ENCODE measurements at regions not wholly inside any gene's neighbourhood (a gene's known extent, or its start where the extent isn't known, plus 50 kb on each side); places are given as distances from the start of the nearest gene placed in this dataset.

GRCh38 chr5:68681929-68682328, 411.9 kb upstream of the SLC30A5 start (continued):
- TF ChIP-seq, protein P1, sequence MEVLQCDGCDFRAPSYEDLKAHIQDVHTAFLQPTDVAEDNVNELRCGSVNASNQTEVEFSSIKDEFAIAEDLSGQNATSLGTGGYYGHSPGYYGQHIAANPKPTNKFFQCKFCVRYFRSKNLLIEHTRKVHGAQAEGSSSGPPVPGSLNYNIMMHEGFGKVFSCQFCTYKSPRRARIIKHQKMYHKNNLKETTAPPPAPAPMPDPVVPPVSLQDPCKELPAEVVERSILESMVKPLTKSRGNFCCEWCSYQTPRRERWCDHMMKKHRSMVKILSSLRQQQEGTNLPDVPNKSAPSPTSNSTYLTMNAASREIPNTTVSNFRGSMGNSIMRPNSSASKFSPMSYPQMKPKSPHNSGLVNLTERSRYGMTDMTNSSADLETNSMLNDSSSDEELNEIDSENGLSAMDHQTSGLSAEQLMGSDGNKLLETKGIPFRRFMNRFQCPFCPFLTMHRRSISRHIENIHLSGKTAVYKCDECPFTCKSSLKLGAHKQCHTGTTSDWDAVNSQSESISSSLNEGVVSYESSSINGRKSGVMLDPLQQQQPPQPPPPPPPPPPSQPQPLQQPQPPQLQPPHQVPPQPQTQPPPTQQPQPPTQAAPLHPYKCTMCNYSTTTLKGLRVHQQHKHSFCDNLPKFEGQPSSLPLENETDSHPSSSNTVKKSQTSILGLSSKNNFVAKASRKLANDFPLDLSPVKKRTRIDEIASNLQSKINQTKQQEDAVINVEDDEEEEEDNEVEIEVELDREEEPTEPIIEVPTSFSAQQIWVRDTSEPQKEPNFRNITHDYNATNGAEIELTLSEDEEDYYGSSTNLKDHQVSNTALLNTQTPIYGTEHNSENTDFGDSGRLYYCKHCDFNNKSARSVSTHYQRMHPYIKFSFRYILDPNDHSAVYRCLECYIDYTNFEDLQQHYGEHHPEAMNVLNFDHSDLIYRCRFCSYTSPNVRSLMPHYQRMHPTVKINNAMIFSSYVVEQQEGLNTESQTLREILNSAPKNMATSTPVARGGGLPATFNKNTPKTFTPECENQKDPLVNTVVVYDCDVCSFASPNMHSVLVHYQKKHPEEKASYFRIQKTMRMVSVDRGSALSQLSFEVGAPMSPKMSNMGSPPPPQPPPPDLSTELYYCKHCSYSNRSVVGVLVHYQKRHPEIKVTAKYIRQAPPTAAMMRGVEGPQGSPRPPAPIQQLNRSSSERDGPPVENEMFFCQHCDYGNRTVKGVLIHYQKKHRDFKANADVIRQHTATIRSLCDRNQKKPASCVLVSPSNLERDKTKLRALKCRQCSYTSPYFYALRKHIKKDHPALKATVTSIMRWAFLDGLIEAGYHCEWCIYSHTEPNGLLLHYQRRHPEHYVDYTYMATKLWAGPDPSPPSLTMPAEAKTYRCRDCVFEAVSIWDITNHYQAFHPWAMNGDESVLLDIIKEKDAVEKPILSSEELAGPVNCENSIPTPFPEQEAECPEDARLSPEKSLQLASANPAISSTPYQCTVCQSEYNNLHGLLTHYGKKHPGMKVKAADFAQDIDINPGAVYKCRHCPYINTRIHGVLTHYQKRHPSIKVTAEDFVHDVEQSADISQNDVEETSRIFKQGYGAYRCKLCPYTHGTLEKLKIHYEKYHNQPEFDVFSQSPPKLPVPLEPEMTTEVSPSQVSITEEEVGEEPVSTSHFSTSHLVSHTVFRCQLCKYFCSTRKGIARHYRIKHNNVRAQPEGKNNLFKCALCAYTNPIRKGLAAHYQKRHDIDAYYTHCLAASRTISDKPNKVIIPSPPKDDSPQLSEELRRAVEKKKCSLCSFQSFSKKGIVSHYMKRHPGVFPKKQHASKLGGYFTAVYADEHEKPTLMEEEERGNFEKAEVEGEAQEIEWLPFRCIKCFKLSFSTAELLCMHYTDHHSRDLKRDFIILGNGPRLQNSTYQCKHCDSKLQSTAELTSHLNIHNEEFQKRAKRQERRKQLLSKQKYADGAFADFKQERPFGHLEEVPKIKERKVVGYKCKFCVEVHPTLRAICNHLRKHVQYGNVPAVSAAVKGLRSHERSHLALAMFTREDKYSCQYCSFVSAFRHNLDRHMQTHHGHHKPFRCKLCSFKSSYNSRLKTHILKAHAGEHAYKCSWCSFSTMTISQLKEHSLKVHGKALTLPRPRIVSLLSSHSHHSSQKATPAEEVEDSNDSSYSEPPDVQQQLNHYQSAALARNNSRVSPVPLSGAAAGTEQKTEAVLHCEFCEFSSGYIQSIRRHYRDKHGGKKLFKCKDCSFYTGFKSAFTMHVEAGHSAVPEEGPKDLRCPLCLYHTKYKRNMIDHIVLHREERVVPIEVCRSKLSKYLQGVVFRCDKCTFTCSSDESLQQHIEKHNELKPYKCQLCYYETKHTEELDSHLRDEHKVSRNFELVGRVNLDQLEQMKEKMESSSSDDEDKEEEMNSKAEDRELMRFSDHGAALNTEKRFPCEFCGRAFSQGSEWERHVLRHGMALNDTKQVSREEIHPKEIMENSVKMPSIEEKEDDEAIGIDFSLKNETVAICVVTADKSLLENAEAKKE (CRISPR knock-in tag; IDR thresholded peaks at IDR 0.05): no peak
- TF ChIP-seq, protein P2, sequence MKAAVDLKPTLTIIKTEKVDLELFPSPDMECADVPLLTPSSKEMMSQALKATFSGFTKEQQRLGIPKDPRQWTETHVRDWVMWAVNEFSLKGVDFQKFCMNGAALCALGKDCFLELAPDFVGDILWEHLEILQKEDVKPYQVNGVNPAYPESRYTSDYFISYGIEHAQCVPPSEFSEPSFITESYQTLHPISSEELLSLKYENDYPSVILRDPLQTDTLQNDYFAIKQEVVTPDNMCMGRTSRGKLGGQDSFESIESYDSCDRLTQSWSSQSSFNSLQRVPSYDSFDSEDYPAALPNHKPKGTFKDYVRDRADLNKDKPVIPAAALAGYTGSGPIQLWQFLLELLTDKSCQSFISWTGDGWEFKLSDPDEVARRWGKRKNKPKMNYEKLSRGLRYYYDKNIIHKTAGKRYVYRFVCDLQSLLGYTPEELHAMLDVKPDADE (IDR thresholded peaks at IDR 0.05): no peak

GRCh38 chr5:68682400-68683160, 411.2 kb upstream of the SLC30A5 start:
- peak overlapping the region; percentile 68; the same call in 1 of the 2 replicates for H3K27ac Mint-ChIP-seq
- Histone ChIP-seq H4K20me1 (replicated peaks; ENCODE audit: insufficient read depth) (no peaks in the 10 kb centered on the region), H3F3A (replicated peaks; ENCODE audit: low read depth) (no peaks in the 10 kb centered on the region), H3K79me2 (replicated peaks; ENCODE audit: insufficient read depth) (no peaks in the 10 kb centered on the region), H2AFZ (no peak overlapping the region), H3K4me1 (ENCODE audit: insufficient read depth) (no peaks in the 10 kb centered on the region), H3K36me3 (ENCODE audit: insufficient read depth) (no peaks in the 10 kb centered on the region), H3K27me3 (ENCODE audit: insufficient read depth) (no peaks in the 10 kb centered on the region), H3K4me2 (no peak overlapping the region), H3K27ac (ENCODE audit: low read depth) (no peak overlapping the region), H3K4me3 (no peak overlapping the region), H3K9me2 (ENCODE audit: insufficient read depth) (peaks cover 8% of the 10 kb centered on the region; the same call in 1 of the 2 replicates)
- H3K27me3 Mint-ChIP-seq (ENCODE audit: insufficient read depth, low read depth, poor library complexity): peaks cover 3% of the 10 kb centered on the region
- peaks cover 2% of the 10 kb centered on the region; the same call in 1 of the 3 replicates for H3K9me3 Mint-ChIP-seq
- H3K4me3 Mint-ChIP-seq: no peak overlapping the region
- ATAC-seq: no peak
- no peak for TF ChIP-seq CREB1 (CRISPR knock-in tag; IDR thresholded peaks at IDR 0.05; ENCODE audit: low read depth)
- no peak for DNase-seq (ENCODE audit: low spot score)
- peaks cover 5% of the 10 kb centered on the region; the same call in 2 of the 3 replicates for H3K4me1 Mint-ChIP-seq
- H3K36me3 Mint-ChIP-seq (ENCODE audit: low read depth): no peaks in the 10 kb centered on the region

Measured in GM23338 (cell line).